Stomach (tissue), 4 donors: ENCODE measurements at regions not wholly inside any gene's neighbourhood (a gene's known extent, or its start where the extent isn't known, plus 50 kb on each side); places are given as distances from the start of the nearest gene placed in this dataset.

Source experiments
- EP300 ChIP-seq: sonication (generic); formaldehyde crosslinking; IDR thresholded peaks from one replicate; pipeline ENCODE4 v1.6.1; 2017; ENCODE audit warnings: antibody characterized with exemption
- POLR2A ChIP-seq, 4 donors: fragments of 450-650 bp; IDR thresholded peaks; one replicate each; pipeline ENCODE4 v1.6.1; 2016; ENCODE audit warnings: antibody characterized with exemption in 4 of 4, control low read depth in 2 of 4, mild to moderate bottlenecking in 1 of 4, moderate library complexity in 1 of 4
- POLR2AphosphoS5 ChIP-seq, 3 donors: sonication (generic); formaldehyde crosslinking; IDR thresholded peaks; one replicate each; pipeline ENCODE4 v1.6.1; 2016; ENCODE audit warnings: antibody characterized with exemption in 3 of 3
- TF ChIP-seq, protein P1 (sequence below), 7 experiments: fragments of 450-650 bp in 4 of 7; fragments of 200-600 bp in 3 of 7; sonication (generic) in 3 of 7; IDR thresholded peaks; one replicate each; pipeline ENCODE4 v1.5.1; 2016 to 2019; ENCODE audit warnings: antibody characterized with exemption in 7 of 7, control low read depth in 2 of 7, mild to moderate bottlenecking in 1 of 7

DNA sequence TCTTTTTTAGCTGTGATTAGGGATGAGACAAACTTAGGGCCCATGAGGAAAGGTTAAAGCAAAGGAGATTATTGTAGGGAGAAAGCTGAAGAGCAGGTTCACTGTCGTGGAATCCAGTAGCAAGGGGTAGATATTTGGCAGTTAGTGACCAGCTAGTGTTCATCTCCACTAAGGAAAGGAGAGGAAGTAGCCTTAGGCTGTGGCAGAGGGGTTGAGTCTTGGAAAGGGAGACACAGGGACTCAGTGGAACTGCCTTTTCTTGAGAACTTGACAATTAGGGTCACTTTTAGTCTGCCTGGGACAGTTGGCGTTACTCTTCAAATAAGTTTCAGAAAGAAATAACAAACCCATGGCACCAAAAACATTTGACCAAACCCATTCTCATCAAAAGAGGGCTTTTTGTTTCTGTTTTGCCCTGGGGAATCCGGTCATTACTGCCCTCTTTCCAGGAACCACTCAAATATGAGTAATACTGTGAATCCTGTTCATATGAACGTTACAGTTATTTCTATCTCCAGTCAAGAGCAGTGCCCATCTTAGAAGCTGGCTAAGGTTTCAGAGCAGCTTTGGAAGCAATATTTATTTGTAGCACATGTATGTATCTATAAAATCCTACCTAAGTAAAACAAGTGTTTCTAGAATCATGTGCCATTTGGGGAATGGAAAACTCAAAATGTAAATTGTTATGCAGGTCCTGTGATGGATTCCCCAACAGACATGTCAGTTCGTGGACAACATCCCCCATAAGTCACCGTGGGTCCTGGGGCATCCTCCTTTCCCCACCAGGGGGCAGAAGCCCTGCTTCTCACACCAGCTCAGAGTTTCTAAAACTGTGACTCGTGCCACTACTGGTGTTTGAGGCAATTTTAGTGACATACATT, 77.3 kb upstream of the PHLPP1 start:
- TF ChIP-seq, protein P1, sequence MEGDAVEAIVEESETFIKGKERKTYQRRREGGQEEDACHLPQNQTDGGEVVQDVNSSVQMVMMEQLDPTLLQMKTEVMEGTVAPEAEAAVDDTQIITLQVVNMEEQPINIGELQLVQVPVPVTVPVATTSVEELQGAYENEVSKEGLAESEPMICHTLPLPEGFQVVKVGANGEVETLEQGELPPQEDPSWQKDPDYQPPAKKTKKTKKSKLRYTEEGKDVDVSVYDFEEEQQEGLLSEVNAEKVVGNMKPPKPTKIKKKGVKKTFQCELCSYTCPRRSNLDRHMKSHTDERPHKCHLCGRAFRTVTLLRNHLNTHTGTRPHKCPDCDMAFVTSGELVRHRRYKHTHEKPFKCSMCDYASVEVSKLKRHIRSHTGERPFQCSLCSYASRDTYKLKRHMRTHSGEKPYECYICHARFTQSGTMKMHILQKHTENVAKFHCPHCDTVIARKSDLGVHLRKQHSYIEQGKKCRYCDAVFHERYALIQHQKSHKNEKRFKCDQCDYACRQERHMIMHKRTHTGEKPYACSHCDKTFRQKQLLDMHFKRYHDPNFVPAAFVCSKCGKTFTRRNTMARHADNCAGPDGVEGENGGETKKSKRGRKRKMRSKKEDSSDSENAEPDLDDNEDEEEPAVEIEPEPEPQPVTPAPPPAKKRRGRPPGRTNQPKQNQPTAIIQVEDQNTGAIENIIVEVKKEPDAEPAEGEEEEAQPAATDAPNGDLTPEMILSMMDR (IDR thresholded peaks at IDR 0.05), result peak in 5 of 7 experiments; percentile 17 to 44 (median 36)
- no peak for TF ChIP-seq EP300
- TF ChIP-seq POLR2AphosphoS5 (IDR thresholded peaks at IDR 0.05), result no peak
- TF ChIP-seq POLR2A (IDR thresholded peaks at IDR 0.05), result no peak
